ENCODE measurements at regions not wholly inside any gene's neighbourhood (a gene's known extent, or its start where the extent isn't known, plus 50 kb on each side); places are given as distances from the start of the nearest gene placed in this dataset.

GRCh38 chr9:13568405-13568804, 288.9 kb upstream of the MPDZ start:
- TF ChIP-seq CTCF (IDR thresholded peaks at IDR 0.05; ENCODE audit: low read depth, low read length) = no peak
- H3K4me3 ChIP-seq (ENCODE audit: low read depth, low read length) = no peak overlapping the region

GRCh38 chr9:13567833-13568232, 288.3 kb upstream of the MPDZ start:
- H3K4me3 ChIP-seq (ENCODE audit: low read depth, low read length) = no peak overlapping the region
- no peak for TF ChIP-seq CTCF (IDR thresholded peaks at IDR 0.05; ENCODE audit: low read depth, low read length)

- TF ChIP-seq CTCF (IDR thresholded peaks at IDR 0.05; ENCODE audit: low read depth, low read length) = no peak
- no peak overlapping the region for H3K4me3 ChIP-seq (ENCODE audit: low read depth, low read length)
Observed at GRCh38 chr9:13557746-13558145, 278.3 kb upstream of the MPDZ start.

- H3K4me3 ChIP-seq (ENCODE audit: low read depth, low read length) = no peak overlapping the region
- TF ChIP-seq CTCF (IDR thresholded peaks at IDR 0.05; ENCODE audit: low read depth, low read length) = no peak
Observed at GRCh38 chr9:13556656-13557055, 277.2 kb upstream of the MPDZ start.

- TF ChIP-seq CTCF (IDR thresholded peaks at IDR 0.05; ENCODE audit: low read depth, low read length) = no peak
- H3K4me3 ChIP-seq (ENCODE audit: low read depth, low read length) = no peak overlapping the region
Observed at GRCh38 chr9:13555989-13556500, 276.6 kb upstream of the MPDZ start.

- TF ChIP-seq CTCF (IDR thresholded peaks at IDR 0.05; ENCODE audit: low read depth, low read length) = no peak
- H3K4me3 ChIP-seq (ENCODE audit: low read depth, low read length) = no peak overlapping the region
Observed at GRCh38 chr9:13555516-13555915, 276.0 kb upstream of the MPDZ start.

- TF ChIP-seq CTCF (IDR thresholded peaks at IDR 0.05; ENCODE audit: low read depth, low read length) = no peak
- no peak overlapping the region for H3K4me3 ChIP-seq (ENCODE audit: low read depth, low read length)
Observed at GRCh38 chr9:13554626-13555025, 275.1 kb upstream of the MPDZ start.

Measured in WI38 (cell line).